Ishikawa (cell line): ENCODE measurements at regions not wholly inside any gene's neighbourhood (a gene's known extent, or its start where the extent isn't known, plus 50 kb on each side); places are given as distances from the start of the nearest gene placed in this dataset.

ENCODE experiments used
- CEBPB ChIP-seq: IDR thresholded peaks from 2 replicates; pipeline ENCODE4 v1.6.1; 2012
- CREB1 ChIP-seq: IDR thresholded peaks from 2 replicates; pipeline ENCODE4 v1.6.1; 2012; ENCODE audit warnings: low read depth
- EGR1 ChIP-seq: IDR thresholded peaks from 2 replicates; pipeline ENCODE4 v1.6.1; 2012
- EP300 ChIP-seq: IDR thresholded peaks from 2 replicates; pipeline ENCODE4 v1.6.1; 2012; ENCODE audit warnings: borderline replicate concordance
- FOXM1 ChIP-seq: IDR thresholded peaks from 2 replicates; pipeline ENCODE4 v1.6.1; 2012; ENCODE audit warnings: low read depth, borderline replicate concordance
- MAX ChIP-seq: IDR thresholded peaks from 2 replicates; pipeline ENCODE4 v1.6.1; 2012
- NFIC ChIP-seq: IDR thresholded peaks from 2 replicates; pipeline ENCODE4 v1.6.1; 2012
- RAD21 ChIP-seq: IDR thresholded peaks from 2 replicates; pipeline ENCODE4 v1.6.1; 2012; ENCODE audit warnings: low read depth
- REST ChIP-seq: IDR thresholded peaks from 2 replicates; pipeline ENCODE4 v1.6.1; 2012; ENCODE audit warnings: low read depth, mild to moderate bottlenecking
- TAF1 ChIP-seq: IDR thresholded peaks from 2 replicates; pipeline ENCODE4 v1.6.1; 2012; ENCODE audit warnings: low read depth, mild to moderate bottlenecking
- TCF12 ChIP-seq: IDR thresholded peaks from 2 replicates; pipeline ENCODE4 v1.6.1; 2012; ENCODE audit warnings: low read depth
- TEAD4 ChIP-seq: IDR thresholded peaks from 2 replicates; pipeline ENCODE4 v1.6.1; 2012
- USF1 ChIP-seq: IDR thresholded peaks from 2 replicates; pipeline ENCODE4 v1.6.1; 2012
- YY1 ChIP-seq: IDR thresholded peaks from 2 replicates; pipeline ENCODE4 v1.6.1; 2012; ENCODE audit warnings: low read depth
- ZBTB7A ChIP-seq: IDR thresholded peaks from 2 replicates; pipeline ENCODE4 v1.6.1; 2012; ENCODE audit warnings: low read depth

- TF ChIP-seq TCF12 (no peak), TAF1 (no peak), USF1 (no peak), FOXM1 (no peak), TEAD4 (no peak), REST (no peak), EGR1 (no peak), MAX (no peak), NFIC (no peak), CEBPB (no peak), RAD21 (no peak), YY1 (no peak), CREB1 (no peak)
Observed at GRCh38 chr13:58882516-58882915, 1251.0 kb downstream of the PCDH17 start.

GRCh38 chr13:58883405-58883804 lies 1251.9 kb downstream of the PCDH17 start:
- TF ChIP-seq CEBPB (no peak), MAX (no peak), TAF1 (no peak), REST (no peak), EP300 (no peak), TEAD4 (no peak), FOXM1 (no peak), RAD21 (no peak), USF1 (no peak), YY1 (no peak), NFIC (no peak), EGR1 (no peak), ZBTB7A (no peak), TCF12 (no peak), CREB1 (no peak)

GRCh38 chr13:58884353-58885209 lies 1253.0 kb downstream of the PCDH17 start:
- TF ChIP-seq RAD21 = no peak
- TF ChIP-seq EP300 = 0 out of 2 replicates have a peak, but pooled peaks have one; percentile 24
- TF ChIP-seq ZBTB7A = no peak
- no peak for TF ChIP-seq REST
- TF ChIP-seq TEAD4 = no peak
- TF ChIP-seq NFIC = peak; percentile 47; the same call in 1 of the 2 replicates

GRCh38 chr13:58889474-58889873 lies 1257.9 kb downstream of the PCDH17 start:
- TF ChIP-seq USF1 (no peak), MAX (no peak), RAD21 (no peak), EP300 (no peak), NFIC (no peak)
